HCT116 (cell line): ENCODE measurements at regions not wholly inside any gene's neighbourhood (a gene's known extent, or its start where the extent isn't known, plus 50 kb on each side); places are given as distances from the start of the nearest gene placed in this dataset.
"Not testable (repeated sequence)": the region's sequence is repeated elsewhere in the genome, so short reads cannot be mapped to it uniquely, and the experiment has no call there.

ENCODE experiments used
- ATAC-seq: fragments of 200-7000 bp; cut with Tn5 transposase; 2 replicates; pipeline ENCODE4 v1.9.1; 2020; ENCODE audit warnings: mild to moderate bottlenecking, moderate library complexity
- BruUV-seq: library from RNA; stranded (reverse); fragments of 400-500 nt; replicated peaks from 2 replicates; lab custom pipeline; 2021; lab: Mats Ljungman, UMichigan
- CTCF ChIA-PET: fragments of 300-600 bp; sonication (Branson Sonifier 250); formaldehyde crosslinking; loops from one replicate; lab custom pipeline; 2021; ENCODE audit warnings: antibody characterized with exemption; lab: Charles Lee
- POLR2A ChIA-PET: fragments of 300-600, 350-600 bp; sonication (Branson Sonifier 250); formaldehyde crosslinking; loops from one replicate; lab custom pipeline; 2021; ENCODE audit warnings: antibody characterized with exemption; lab: Charles Lee
- RAD21 ChIA-PET, 2 experiments: fragments of 300-600 bp; sonication (Branson Sonifier 250); formaldehyde crosslinking; loops; one replicate each; lab custom pipeline; 2023; ENCODE audit warnings: low total read pairs in 2 of 2; ENCODE audit not compliant: uncharacterized antibody in 2 of 2, unreplicated experiment in 2 of 2, low non-redundant PET in 1 of 2; lab: Charles Lee
- DNase-seq: peaks from one replicate; pipeline ENCODE4 v3.0.0-alpha.2; 2010; ENCODE audit warnings: low read depth, low spot score
- H2AFZ ChIP-seq: fragments of 200-600 bp; shearing (Covaris generic), sonication (generic); 2 replicates; pipeline ENCODE4 v1.6.1; 2017; ENCODE audit warnings: low read depth, mixed run types, mixed read lengths, antibody characterized with exemption, low read length; ENCODE audit not compliant: poor library complexity, severe bottlenecking
- H3K27ac ChIP-seq: 2 replicates; pipeline ENCODE4 v1.5.1; 2012; ENCODE audit warnings: low read depth, low read length
- H3K27me3 ChIP-seq: fragments of 200-600 bp; sonication (generic); 2 replicates; pipeline ENCODE4 v1.6.1; 2016; ENCODE audit warnings: mixed run types, low read length, mixed read lengths; ENCODE audit not compliant: insufficient read depth
- H3K36me3 ChIP-seq, 2 experiments: fragments of 200-500 bp in 1 of 2; fragments of 200-600 bp in 1 of 2; sonication (Bioruptor generic) in 1 of 2; sonication (generic) in 1 of 2; 2 replicates each; pipeline versions ENCODE4 v1.5.1 to v1.6.1; 2014 to 2016; ENCODE audit warnings: low read length in 2 of 2, inconsistent platforms in 1 of 2, mixed read lengths in 1 of 2, mixed run types in 1 of 2; ENCODE audit not compliant: insufficient read depth in 2 of 2, control insufficient read depth in 1 of 2
- H3K4me1 ChIP-seq, 2 experiments: fragments of 200-600 bp in 1 of 2; sonication (generic) in 1 of 2; 2 replicates each; pipeline versions ENCODE4 v1.5.1 to v1.6.1; 2012 to 2017; ENCODE audit warnings: low read length in 2 of 2, inconsistent platforms in 1 of 2, mild to moderate bottlenecking in 1 of 2, mixed read lengths in 1 of 2, mixed run types in 1 of 2, moderate library complexity in 1 of 2; ENCODE audit not compliant: insufficient read depth in 2 of 2, control insufficient read depth in 1 of 2
- H3K4me2 ChIP-seq: fragments of 200-600 bp; sonication (generic); 2 replicates; pipeline ENCODE4 v1.6.1; 2017; ENCODE audit warnings: mixed run types, low read length, mixed read lengths
- H3K4me3 ChIP-seq, 2 experiments: fragments of 200-600 bp in 1 of 2; sonication (generic) in 1 of 2; replicated peaks in 1 of 2; 2 replicates each; pipeline ENCODE4 v1.5.1; 2011 to 2016; ENCODE audit warnings: low read length in 2 of 2, control low read depth in 1 of 2, low read depth in 1 of 2, mild to moderate bottlenecking in 1 of 2, mixed read lengths in 1 of 2, mixed run types in 1 of 2
- H3K79me2 ChIP-seq: fragments of 200-600 bp; sonication (generic); 2 replicates; pipeline ENCODE4 v1.6.1; 2017; ENCODE audit warnings: mild to moderate bottlenecking, mixed run types, low read length, moderate library complexity, mixed read lengths; ENCODE audit not compliant: insufficient read depth
- H3K9ac ChIP-seq: fragments of 200-600 bp; sonication (generic); 2 replicates; pipeline ENCODE4 v1.6.1; 2016; ENCODE audit warnings: low read length, mixed read lengths
- H3K9me2 ChIP-seq: fragments of 200-600 bp; sonication (generic), shearing (Covaris generic); 2 replicates; pipeline ENCODE4 v1.6.1; 2017; ENCODE audit warnings: mixed run types, mild to moderate bottlenecking, moderate library complexity; ENCODE audit not compliant: insufficient read depth
- H3K9me3 ChIP-seq, 2 experiments: fragments of 200-500 bp in 1 of 2; fragments of 200-600 bp in 1 of 2; sonication (Bioruptor generic) in 1 of 2; sonication (generic) in 1 of 2; 2 replicates each; pipeline ENCODE4 v1.6.1; 2014 to 2017; ENCODE audit warnings: low read length in 2 of 2, mixed read lengths in 2 of 2, inconsistent platforms in 1 of 2, low read depth in 1 of 2, mild to moderate bottlenecking in 1 of 2, mixed run types in 1 of 2, moderate library complexity in 1 of 2; ENCODE audit not compliant: control insufficient read depth in 1 of 2, insufficient read depth in 1 of 2
- H4K20me1 ChIP-seq: fragments of 200-600 bp; sonication (generic), shearing (Covaris generic); 2 replicates; pipeline ENCODE4 v1.6.1; 2017; ENCODE audit warnings: mixed run types, mild to moderate bottlenecking, moderate library complexity; ENCODE audit not compliant: insufficient read depth
- CTCF ChIP-seq, 3 experiments: fragments of 200-600 bp in 1 of 3; sonication (generic) in 1 of 3; IDR thresholded peaks in 2 of 3; conservative IDR thresholded peaks in 1 of 3; 2 replicates each; pipeline ENCODE4 v1.5.1; 2012 to 2017; ENCODE audit warnings: low read depth in 2 of 3, low read length in 2 of 3, antibody characterized with exemption in 1 of 3, borderline replicate concordance in 1 of 3, control low read depth in 1 of 3, mild to moderate bottlenecking in 1 of 3, mixed read lengths in 1 of 3, mixed run types in 1 of 3, moderate library complexity in 1 of 3; ENCODE audit not compliant: insufficient read depth in 1 of 3
- EGR1 ChIP-seq: IDR thresholded peaks from 2 replicates; pipeline ENCODE4 v1.6.1; 2012; ENCODE audit warnings: low read depth
- EZH2 ChIP-seq: fragments of 200-600 bp; sonication (generic); IDR thresholded peaks from 2 replicates; pipeline ENCODE4 v1.6.1; 2017; ENCODE audit warnings: antibody characterized with exemption, mixed run types
- EZH2phosphoT487 ChIP-seq: fragments of 200-600 bp; IDR thresholded peaks from 2 replicates; pipeline ENCODE4 v1.6.1; 2018; ENCODE audit warnings: antibody characterized with exemption, borderline replicate concordance
- FOSL1 ChIP-seq: IDR thresholded peaks from 2 replicates; pipeline ENCODE4 v1.6.1; 2012; ENCODE audit warnings: low read depth
- intact Hi-C: fragments of 100-400 bp; cut with micrococcal nuclease; formaldehyde crosslinking; loops from 2 replicates; pipeline ENCODE4 v1.10.0; 2022

GRCh38 chr7:64429232-64429631, 115.5 kb downstream of the ZNF736 start:
- H2AFZ ChIP-seq: no peak overlapping the region
- CTCF ChIA-PET: no interaction called here
- POLR2A ChIA-PET: no interaction called here
- BruUV-seq: no TSS peak
- intact Hi-C loops: no loop called here
- H3K9me3 ChIP-seq: peaks cover 0 to 3% of the 10 kb centered on the region in 2 experiments; a peak in 2 of 4 replicates
- no peaks in the 10 kb centered on the region for H3K27me3 ChIP-seq
- H3K4me1 ChIP-seq: no peaks in the 10 kb centered on the region
- H3K4me3 ChIP-seq: no peak overlapping the region
- DNase-seq (no peak), ATAC-seq (no peak)
- no peaks in the 10 kb centered on the region for H3K36me3 ChIP-seq
- no peaks in the 10 kb centered on the region for H3K9me2 ChIP-seq
- H3K79me2 ChIP-seq: no peaks in the 10 kb centered on the region
- no peak overlapping the region for H3K27ac ChIP-seq
- H4K20me1 ChIP-seq: no peaks in the 10 kb centered on the region
- RAD21 ChIA-PET: no interaction called here
- TF ChIP-seq CTCF (IDR thresholded peaks at IDR 0.05 in 2 of 3, conservative IDR thresholded peaks at IDR 0.05 in 1 of 3; ENCODE audit: borderline replicate concordance in 1 of 3, insufficient read depth in 1 of 3, low read depth in 2 of 3, low read length in 2 of 3): no peak
- TF ChIP-seq EGR1: no peak
- no peak for TF ChIP-seq FOSL1
- TF ChIP-seq EZH2: no peak
- TF ChIP-seq EZH2phosphoT487: no peak
- no peak overlapping the region for H3K4me2 ChIP-seq
- H3K9ac ChIP-seq: no peak overlapping the region

GRCh38 chr7:64425436-64425835, 111.7 kb downstream of the ZNF736 start:
- DNase-seq, H3K4me1 ChIP-seq, intact Hi-C loops, H3K4me3 ChIP-seq, POLR2A ChIA-PET, H3K27ac ChIP-seq, CTCF ChIA-PET, BruUV-seq, H3K27me3 ChIP-seq, H4K20me1 ChIP-seq, RAD21 ChIA-PET, H3K9me3 ChIP-seq, ATAC-seq, H2AFZ ChIP-seq, H3K9ac ChIP-seq, H3K79me2 ChIP-seq, H3K4me2 ChIP-seq, H3K36me3 ChIP-seq, H3K9me2 ChIP-seq: not testable (repeated sequence)
